CD4-positive, alpha-beta T cell treated with Interleukin-17A for 1 hour (primary cell): ENCODE measurements at regions not wholly inside any gene's neighbourhood (a gene's known extent, or its start where the extent isn't known, plus 50 kb on each side); places are given as distances from the start of the nearest gene placed in this dataset.
"Not testable (repeated sequence)": the region's sequence is repeated elsewhere in the genome, so short reads cannot be mapped to it uniquely, and the experiment has no call there.

ENCODE experiments used
- DNase-seq: peaks from one replicate; pipeline ENCODE4 v3.0.0-alpha.2; 2020

- DNase-seq, result no peak
Measured at GRCh38 chr16:77002644-77003043, 188.3 kb upstream of the MON1B start.

- no peak for DNase-seq
Measured at GRCh38 chr16:77009453-77009852, 181.5 kb upstream of the MON1B start.

- DNase-seq, result no peak
Measured at GRCh38 chr16:77014441-77014840, 176.5 kb upstream of the MON1B start.

GRCh38 chr16:77030600-77030999 lies 160.4 kb upstream of the MON1B start:
- DNase-seq, result no peak

GRCh38 chr16:77033516-77033915 lies 157.5 kb upstream of the MON1B start:
- DNase-seq, result no peak

GRCh38 chr16:77035361-77035760 lies 155.6 kb upstream of the MON1B start:
- DNase-seq, result no peak

- DNase-seq, result no peak
Measured at GRCh38 chr16:77037696-77038347, 153.2 kb upstream of the MON1B start.

- DNase-seq, result no peak
Measured at GRCh38 chr16:77041468-77041867, 149.5 kb upstream of the MON1B start.

- DNase-seq, result no peak
Measured at GRCh38 chr16:77043076-77043475, 147.9 kb upstream of the MON1B start.

- DNase-seq, result no peak
Measured at GRCh38 chr16:77046206-77046605, 144.8 kb upstream of the MON1B start.

- no peak for DNase-seq
Measured at GRCh38 chr16:77048085-77048484, 142.9 kb upstream of the MON1B start.

GRCh38 chr16:77049577-77049976 lies 141.4 kb upstream of the MON1B start:
- DNase-seq, result no peak

GRCh38 chr16:77056597-77056996 lies 134.4 kb upstream of the MON1B start:
- not testable (repeated sequence) for DNase-seq

- no peak for DNase-seq
Measured at GRCh38 chr16:77057161-77057774, 133.7 kb upstream of the MON1B start.

- no peak for DNase-seq
Measured at GRCh38 chr16:77059446-77059845, 131.5 kb upstream of the MON1B start.

GRCh38 chr16:77060614-77061013 lies 130.4 kb upstream of the MON1B start:
- DNase-seq, result no peak

- DNase-seq, result no peak
Measured at GRCh38 chr16:77062878-77063675, 127.9 kb upstream of the MON1B start.

- DNase-seq, result no peak
Measured at GRCh38 chr16:77063676-77064016, 127.3 kb upstream of the MON1B start.

GRCh38 chr16:77064037-77064436 lies 127.0 kb upstream of the MON1B start:
- DNase-seq, result no peak

- DNase-seq, result no peak
Measured at GRCh38 chr16:77066896-77067496, 124.0 kb upstream of the MON1B start.

GRCh38 chr16:77067900-77068299 lies 123.1 kb upstream of the MON1B start:
- DNase-seq, result no peak

GRCh38 chr16:77068402-77068801 lies 122.6 kb upstream of the MON1B start:
- DNase-seq, result no peak

- no peak for DNase-seq
Measured at GRCh38 chr16:77069929-77070328, 121.1 kb upstream of the MON1B start.

GRCh38 chr16:77070683-77071082 lies 120.3 kb upstream of the MON1B start:
- DNase-seq, result no peak
